ENCODE measurements at regions not wholly inside any gene's neighbourhood (a gene's known extent, or its start where the extent isn't known, plus 50 kb on each side); places are given as distances from the start of the nearest gene placed in this dataset.

GRCh38 chr10:124156524-124157260 lies 63.3 kb upstream of the CHST15 start:
- no peak for TF ChIP-seq POLR2A (IDR thresholded peaks at IDR 0.05)
- TF ChIP-seq, protein P1, sequence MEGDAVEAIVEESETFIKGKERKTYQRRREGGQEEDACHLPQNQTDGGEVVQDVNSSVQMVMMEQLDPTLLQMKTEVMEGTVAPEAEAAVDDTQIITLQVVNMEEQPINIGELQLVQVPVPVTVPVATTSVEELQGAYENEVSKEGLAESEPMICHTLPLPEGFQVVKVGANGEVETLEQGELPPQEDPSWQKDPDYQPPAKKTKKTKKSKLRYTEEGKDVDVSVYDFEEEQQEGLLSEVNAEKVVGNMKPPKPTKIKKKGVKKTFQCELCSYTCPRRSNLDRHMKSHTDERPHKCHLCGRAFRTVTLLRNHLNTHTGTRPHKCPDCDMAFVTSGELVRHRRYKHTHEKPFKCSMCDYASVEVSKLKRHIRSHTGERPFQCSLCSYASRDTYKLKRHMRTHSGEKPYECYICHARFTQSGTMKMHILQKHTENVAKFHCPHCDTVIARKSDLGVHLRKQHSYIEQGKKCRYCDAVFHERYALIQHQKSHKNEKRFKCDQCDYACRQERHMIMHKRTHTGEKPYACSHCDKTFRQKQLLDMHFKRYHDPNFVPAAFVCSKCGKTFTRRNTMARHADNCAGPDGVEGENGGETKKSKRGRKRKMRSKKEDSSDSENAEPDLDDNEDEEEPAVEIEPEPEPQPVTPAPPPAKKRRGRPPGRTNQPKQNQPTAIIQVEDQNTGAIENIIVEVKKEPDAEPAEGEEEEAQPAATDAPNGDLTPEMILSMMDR (IDR thresholded peaks at IDR 0.05), result no peak
